ENCODE measurements at regions not wholly inside any gene's neighbourhood (a gene's known extent, or its start where the extent isn't known, plus 50 kb on each side); places are given as distances from the start of the nearest gene placed in this dataset.

DNA sequence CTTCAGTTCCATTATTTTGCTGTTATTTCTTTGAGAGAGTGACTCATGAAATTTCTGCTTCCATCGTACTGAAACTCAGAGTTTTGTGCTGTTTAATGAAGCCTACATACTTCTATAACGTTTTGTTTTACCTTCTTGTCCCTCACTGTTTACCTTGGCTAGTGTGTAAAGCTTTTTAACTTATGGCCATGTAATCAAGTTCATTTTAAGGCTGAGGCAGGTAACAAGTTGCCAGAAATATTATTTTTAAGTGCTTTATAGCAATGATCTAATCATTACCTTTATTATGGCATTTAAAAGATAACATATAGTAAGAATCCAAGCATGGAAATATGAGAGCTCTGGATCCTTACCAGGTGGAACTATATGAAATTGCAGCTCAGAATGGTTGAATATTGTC is 102.3 kb upstream of the FAT1 start:
- TF ChIP-seq, protein P1, sequence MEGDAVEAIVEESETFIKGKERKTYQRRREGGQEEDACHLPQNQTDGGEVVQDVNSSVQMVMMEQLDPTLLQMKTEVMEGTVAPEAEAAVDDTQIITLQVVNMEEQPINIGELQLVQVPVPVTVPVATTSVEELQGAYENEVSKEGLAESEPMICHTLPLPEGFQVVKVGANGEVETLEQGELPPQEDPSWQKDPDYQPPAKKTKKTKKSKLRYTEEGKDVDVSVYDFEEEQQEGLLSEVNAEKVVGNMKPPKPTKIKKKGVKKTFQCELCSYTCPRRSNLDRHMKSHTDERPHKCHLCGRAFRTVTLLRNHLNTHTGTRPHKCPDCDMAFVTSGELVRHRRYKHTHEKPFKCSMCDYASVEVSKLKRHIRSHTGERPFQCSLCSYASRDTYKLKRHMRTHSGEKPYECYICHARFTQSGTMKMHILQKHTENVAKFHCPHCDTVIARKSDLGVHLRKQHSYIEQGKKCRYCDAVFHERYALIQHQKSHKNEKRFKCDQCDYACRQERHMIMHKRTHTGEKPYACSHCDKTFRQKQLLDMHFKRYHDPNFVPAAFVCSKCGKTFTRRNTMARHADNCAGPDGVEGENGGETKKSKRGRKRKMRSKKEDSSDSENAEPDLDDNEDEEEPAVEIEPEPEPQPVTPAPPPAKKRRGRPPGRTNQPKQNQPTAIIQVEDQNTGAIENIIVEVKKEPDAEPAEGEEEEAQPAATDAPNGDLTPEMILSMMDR (IDR thresholded peaks at IDR 0.05; ENCODE audit: extremely low read depth, insufficient read depth, missing control alignments) = no peak
- no peak for DNase-seq (ENCODE audit: low spot score)
- in situ Hi-C loops (cut with MboI; ENCODE audit: low pct_unique_long_range_greater_than_20kb, low sequenced_read_pairs, unreplicated experiment) = no loop called here

DNA sequence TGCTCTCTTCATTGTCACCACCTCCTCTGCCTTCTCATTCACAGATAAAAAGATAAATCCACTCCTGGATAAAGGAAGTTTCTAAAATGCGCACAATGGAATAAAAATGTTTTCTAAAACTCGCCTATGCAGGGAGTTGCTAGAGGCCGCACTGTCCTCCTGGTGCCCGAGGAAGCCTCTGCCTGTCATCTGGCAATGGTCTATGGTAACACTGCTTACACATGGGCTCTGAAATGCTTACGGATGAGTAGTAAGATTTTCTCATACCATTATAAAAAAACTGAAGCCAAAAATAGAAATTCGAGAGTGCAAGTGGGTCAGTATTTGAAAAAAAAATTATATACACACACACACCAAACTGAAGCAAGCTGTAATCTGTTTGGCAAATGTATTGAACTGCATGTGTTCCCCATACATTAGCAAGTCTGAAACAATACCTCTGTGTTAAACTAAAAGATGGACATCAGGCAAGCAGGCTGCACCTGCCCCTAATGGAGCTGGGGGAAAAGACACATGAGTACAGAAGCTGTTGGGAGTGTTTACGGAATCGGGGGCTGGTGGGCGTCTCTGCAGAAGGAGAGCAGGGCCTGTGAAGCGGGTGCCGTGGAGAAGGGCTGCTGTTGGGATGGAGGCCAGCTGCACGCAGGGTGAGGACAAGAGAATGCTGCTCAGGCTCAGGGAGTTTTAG is 103.3 kb upstream of the FAT1 start:
- in situ Hi-C loops (cut with MboI; ENCODE audit: low pct_unique_long_range_greater_than_20kb, low sequenced_read_pairs, unreplicated experiment) = no loop called here
- TF ChIP-seq, protein P1 (IDR thresholded peaks at IDR 0.05; ENCODE audit: extremely low read depth, insufficient read depth, missing control alignments) = no peak

DNA sequence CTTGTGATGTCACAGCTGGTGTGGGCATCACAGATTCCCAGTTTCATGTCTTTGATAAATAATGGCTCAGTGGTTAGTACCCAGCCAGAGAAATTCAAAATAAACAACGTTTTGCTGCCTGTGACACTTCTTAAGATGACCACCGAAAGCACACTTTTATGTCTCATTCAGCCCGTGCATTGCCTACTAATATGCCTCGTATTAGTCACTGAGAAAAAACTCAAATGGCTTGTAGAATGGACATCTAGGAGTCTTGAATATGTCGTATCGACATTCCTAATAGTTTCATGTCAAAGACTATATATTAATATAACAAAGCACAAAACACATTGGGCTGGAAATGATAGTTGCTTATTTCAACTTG is 103.9 kb upstream of the FAT1 start:
- in situ Hi-C loops (cut with MboI; ENCODE audit: low pct_unique_long_range_greater_than_20kb, low sequenced_read_pairs, unreplicated experiment) = no loop called here
- TF ChIP-seq, protein P1 (IDR thresholded peaks at IDR 0.05; ENCODE audit: extremely low read depth, insufficient read depth, missing control alignments) = no peak
- DNase-seq (ENCODE audit: low spot score) = no peak

More for the DNA sequence above, 103.3 kb upstream of the FAT1 start:
- no peak for DNase-seq (ENCODE audit: low spot score)

DNA sequence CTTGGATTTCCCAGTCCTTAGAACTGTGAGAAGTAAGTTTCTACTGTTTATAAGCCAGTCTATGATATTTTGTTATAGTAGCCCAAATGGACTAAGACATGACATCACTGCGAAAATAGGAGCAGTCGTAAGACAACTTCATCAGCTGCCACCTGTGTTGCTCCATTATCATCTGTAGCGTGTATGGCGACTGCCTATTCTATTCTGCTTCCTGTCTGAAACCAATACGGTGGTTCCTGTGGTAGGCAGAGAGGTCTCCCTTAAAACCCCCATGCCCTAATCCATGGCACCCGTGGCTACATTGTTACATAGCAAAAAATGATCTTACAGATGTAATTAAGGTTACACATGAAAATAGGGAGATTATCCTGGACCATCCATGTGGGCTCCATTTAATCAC is 105.4 kb upstream of the FAT1 start:
- in situ Hi-C loops (cut with MboI; ENCODE audit: low pct_unique_long_range_greater_than_20kb, low sequenced_read_pairs, unreplicated experiment) = no loop called here
- TF ChIP-seq, protein P1 (IDR thresholded peaks at IDR 0.05; ENCODE audit: extremely low read depth, insufficient read depth, missing control alignments) = no peak
- no peak for DNase-seq (ENCODE audit: low spot score)

DNA sequence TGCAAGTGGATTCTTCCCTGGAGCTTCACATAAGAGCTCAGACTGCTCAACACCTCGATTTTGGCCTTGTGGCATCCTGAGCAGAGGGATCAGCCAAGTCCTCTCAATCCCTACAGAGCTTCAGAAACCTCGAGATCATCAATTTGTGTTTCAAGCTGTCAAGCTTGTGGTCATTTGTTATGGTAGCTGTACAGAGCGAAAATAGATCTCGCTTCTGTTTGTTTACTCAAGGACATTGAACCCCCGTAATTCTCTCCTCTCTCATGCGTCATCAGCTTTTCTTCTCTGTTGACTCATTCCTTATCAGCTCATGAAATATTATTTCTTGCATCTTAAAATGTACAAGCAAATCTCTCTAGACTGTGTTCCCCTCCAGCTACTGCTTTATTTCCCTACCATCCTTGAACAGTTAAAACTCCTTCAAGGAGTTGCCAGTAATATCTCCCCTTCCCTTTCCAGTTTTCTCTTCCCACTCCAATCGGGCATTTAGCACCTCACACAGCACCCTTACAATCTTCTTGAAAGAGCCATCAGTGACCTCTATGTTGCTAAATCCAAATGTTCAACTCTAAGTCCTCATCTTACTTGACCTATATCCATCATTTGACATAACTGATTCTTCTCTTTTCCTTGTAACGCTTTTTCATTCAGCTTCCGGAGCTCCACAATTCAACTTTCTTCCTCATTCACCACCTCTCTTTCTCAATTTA is 106.2 kb upstream of the FAT1 start:
- DNase-seq (ENCODE audit: low spot score) = no peak
- in situ Hi-C loops (cut with MboI; ENCODE audit: low pct_unique_long_range_greater_than_20kb, low sequenced_read_pairs, unreplicated experiment) = no loop called here
- TF ChIP-seq, protein P1 (IDR thresholded peaks at IDR 0.05; ENCODE audit: extremely low read depth, insufficient read depth, missing control alignments) = no peak

DNA sequence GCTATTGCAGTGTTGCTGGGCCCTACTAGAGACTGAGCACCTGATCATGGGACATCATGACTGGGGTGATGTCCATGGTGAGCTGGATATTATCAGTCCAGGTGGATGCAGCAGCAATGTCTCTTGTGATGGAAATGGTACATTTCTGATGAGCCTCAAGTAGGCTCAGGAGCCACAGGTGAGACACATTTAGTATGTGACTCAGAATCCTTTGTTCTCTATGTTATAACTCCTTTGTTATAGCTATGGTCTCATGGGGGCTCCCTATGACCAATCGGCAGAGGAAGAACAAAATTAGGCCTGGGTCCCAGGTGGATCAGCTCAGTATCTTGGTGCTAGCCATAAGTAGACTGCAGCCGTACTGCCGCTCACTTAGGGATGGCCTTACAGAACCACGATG is 107.9 kb upstream of the FAT1 start:
- TF ChIP-seq, protein P1 (IDR thresholded peaks at IDR 0.05; ENCODE audit: extremely low read depth, insufficient read depth, missing control alignments) = no peak
- DNase-seq (ENCODE audit: low spot score) = no peak
- in situ Hi-C loops (cut with MboI; ENCODE audit: low pct_unique_long_range_greater_than_20kb, low sequenced_read_pairs, unreplicated experiment) = no loop called here

All from GM13977 (cell line).